Endothelial cell of umbilical vein (primary cell): ENCODE measurements at regions not wholly inside any gene's neighbourhood (a gene's known extent, or its start where the extent isn't known, plus 50 kb on each side); places are given as distances from the start of the nearest gene placed in this dataset.

Experiments used
- BruUV-seq: library from RNA; stranded (reverse); fragments of 400-500 nt; replicated peaks from 2 replicates; lab custom pipeline; 2021; lab: Mats Ljungman, UMichigan
- CTCF ChIA-PET: fragments of 300-600, 350-600 bp; sonication (Branson Sonifier 250); formaldehyde crosslinking; loops from one replicate; lab custom pipeline; 2021; ENCODE audit warnings: antibody characterized with exemption, inconsistent platforms; lab: Charles Lee
- POLR2A ChIA-PET: fragments of 300-600, 350-600 bp; sonication (Branson Sonifier 250); formaldehyde crosslinking; loops from one replicate; lab custom pipeline; 2021; ENCODE audit warnings: antibody characterized with exemption, inconsistent platforms; lab: Charles Lee
- DNase-seq: peaks from one replicate; pipeline ENCODE4 v3.0.0-alpha.2; 2011; ENCODE audit warnings: low read depth, low spot score
- FAIRE-seq: peaks from 2 replicates; lab custom pipeline; 2011; peaks lifted over from hg19 to GRCh38; lab: Jason Lieb, UNC
- H2AFZ ChIP-seq: 2 replicates; pipeline ENCODE4 v1.6.0; 2012; ENCODE audit warnings: low read depth, low read length, control low read depth, inconsistent platforms
- H3K27ac ChIP-seq: 2 replicates; pipeline ENCODE4 v1.5.1; 2011; ENCODE audit warnings: low read depth, mild to moderate bottlenecking, control low read depth, low read length, moderate library complexity; ENCODE audit not compliant: insufficient read depth
- H3K27me3 ChIP-seq, 2 experiments: 2 replicates each; pipeline versions ENCODE4 v1.6.0 to v1.6.1; 2011; ENCODE audit warnings: low read length in 2 of 2, mixed read lengths in 1 of 2; ENCODE audit not compliant: control insufficient read depth in 2 of 2, insufficient read depth in 2 of 2
- H3K36me3 ChIP-seq, 2 experiments: 2 replicates in 1 of 2; 3 replicates in 1 of 2; pipeline ENCODE4 v1.5.1; 2011; ENCODE audit warnings: low read length in 2 of 2, mild to moderate bottlenecking in 1 of 2, moderate library complexity in 1 of 2; ENCODE audit not compliant: control insufficient read depth in 2 of 2, insufficient read depth in 2 of 2; ENCODE audit errors: extremely low read depth in 1 of 2
- H3K4me1 ChIP-seq: 3 replicates; pipeline ENCODE4 v1.5.1; 2011; ENCODE audit warnings: mild to moderate bottlenecking, low read length; ENCODE audit not compliant: control insufficient read depth, insufficient read depth; ENCODE audit errors: extremely low read depth
- H3K4me2 ChIP-seq: 2 replicates; pipeline ENCODE4 v1.6.1; 2011; ENCODE audit warnings: low read length, control low read depth, mixed read lengths; ENCODE audit not compliant: insufficient read depth
- H3K4me3 ChIP-seq, 3 experiments: fragments of 200-600 bp in 1 of 3; sonication (generic), shearing (Covaris generic) in 1 of 3; replicated peaks in 1 of 3; 2 replicates each; pipeline ENCODE4 v1.5.1; 2011 to 2016; ENCODE audit warnings: control low read depth in 3 of 3, low read length in 3 of 3, mild to moderate bottlenecking in 2 of 3, inconsistent platforms in 1 of 3, low read depth in 1 of 3, moderate library complexity in 1 of 3; ENCODE audit not compliant: insufficient read depth in 1 of 3
- H3K79me2 ChIP-seq: 2 replicates; pipeline ENCODE4 v1.6.0; 2012; ENCODE audit warnings: low read length, inconsistent platforms; ENCODE audit not compliant: control insufficient read depth, insufficient read depth
- H3K9ac ChIP-seq: replicated peaks from 2 replicates; pipeline ENCODE3; 2011; ENCODE audit warnings: low read length, control low read depth; ENCODE audit not compliant: insufficient read depth; ENCODE audit errors: extremely low read depth
- H3K9me1 ChIP-seq: replicated peaks from 3 replicates; pipeline ENCODE4 v1.6.0; 2011; ENCODE audit warnings: mild to moderate bottlenecking, low read length; ENCODE audit not compliant: control insufficient read depth, insufficient read depth; ENCODE audit errors: extremely low read depth
- H3K9me3 ChIP-seq: replicated peaks from 2 replicates; pipeline ENCODE4 v1.5.1; 2012; ENCODE audit warnings: low read length, inconsistent platforms; ENCODE audit not compliant: control insufficient read depth, insufficient read depth
- H4K20me1 ChIP-seq: replicated peaks from 2 replicates; pipeline ENCODE3; 2011; ENCODE audit warnings: mild to moderate bottlenecking, low read length; ENCODE audit not compliant: control insufficient read depth, insufficient read depth; ENCODE audit errors: extremely low read depth
- EZH2 ChIP-seq: IDR thresholded peaks from 2 replicates; pipeline ENCODE4 v1.6.1; 2012; ENCODE audit warnings: borderline replicate concordance, low read depth, mild to moderate bottlenecking, moderate library complexity, low read length, inconsistent platforms; ENCODE audit not compliant: severe bottlenecking
- FOS ChIP-seq: IDR thresholded peaks from 2 replicates; pipeline ENCODE4 v1.6.1; 2011; ENCODE audit warnings: mild to moderate bottlenecking, low read length, moderate library complexity, borderline replicate concordance; ENCODE audit not compliant: insufficient read depth
- GATA2 ChIP-seq: IDR thresholded peaks from 2 replicates; pipeline ENCODE4 v1.7.0; 2011; ENCODE audit warnings: low read depth, mild to moderate bottlenecking, moderate library complexity, mixed read lengths, low read length; ENCODE audit not compliant: insufficient read length, insufficient read depth
- JUN ChIP-seq: IDR thresholded peaks from 2 replicates; pipeline ENCODE4 v1.6.1; 2011; ENCODE audit warnings: borderline replicate concordance, low read depth; ENCODE audit not compliant: insufficient read length, insufficient read depth
- MAX ChIP-seq: IDR thresholded peaks from 2 replicates; pipeline ENCODE4 v1.6.1; 2011; ENCODE audit not compliant: insufficient read depth, insufficient read length
- MYC ChIP-seq: IDR thresholded peaks from one replicate; pipeline ENCODE4 v1.6.1; 2011; ENCODE audit warnings: mild to moderate bottlenecking, low read depth, low read length
- POLR2A ChIP-seq: IDR thresholded peaks from 2 replicates; pipeline ENCODE4 v1.6.1; 2012; ENCODE audit warnings: low read depth, mild to moderate bottlenecking, control low read depth, low read length
- POLR2AphosphoS5 ChIP-seq: IDR thresholded peaks from 2 replicates; pipeline ENCODE4 v1.6.1; 2012; ENCODE audit warnings: low read depth, mild to moderate bottlenecking, control low read depth, low read length, moderate library complexity; ENCODE audit not compliant: insufficient read depth
- dilution Hi-C: fragments of 300-500 bp; cut with MboI; formaldehyde crosslinking; loops from one replicate; pipeline ENCODE4 v1.15.0; 2019; ENCODE audit warnings: low sequenced_read_pairs; ENCODE audit not compliant: extremely low pct_ligation_motif_present
- intact Hi-C: fragments of 100-400 bp; cut with micrococcal nuclease; formaldehyde crosslinking; loops from one replicate; pipeline ENCODE4 v1.10.0; 2022
- TF ChIP-seq, protein P1 (sequence below), 2 donors: IDR thresholded peaks; 1 replicate in 1 of 2; 2 replicates in 1 of 2; pipeline ENCODE4 v1.5.1; 2011; ENCODE audit warnings: low read length in 2 of 2, mild to moderate bottlenecking in 2 of 2, moderate library complexity in 2 of 2, control low read depth in 1 of 2, inconsistent platforms in 1 of 2, low read depth in 1 of 2; ENCODE audit not compliant: insufficient read depth in 1 of 2; ENCODE audit errors: extremely low read depth in 1 of 2

GRCh38 chr13:105814219-105814901, 721.1 kb downstream of the EFNB2 start:
- POLR2A ChIA-PET: interaction anchor here (0.7 kb wide), 1 partner anchor 720 kb away, joined by 3 read pairs; no protein-coding TSS in a partner anchor
- Histone ChIP-seq H3K27ac (no peak overlapping the region), H3K27me3 (no peaks in the 10 kb centered on the region), H3K4me2 (no peak overlapping the region), H3K9ac (no peak overlapping the region), H3K4me3 (no peak overlapping the region), H4K20me1 (no peaks in the 10 kb centered on the region), H3K36me3 (no peaks in the 10 kb centered on the region), H2AFZ (no peak overlapping the region), H3K9me3 (no peaks in the 10 kb centered on the region), H3K4me1 (no peaks in the 10 kb centered on the region), H3K9me1 (no peaks in the 10 kb centered on the region), H3K79me2 (no peaks in the 10 kb centered on the region)
- intact Hi-C loops (no loop called here), dilution Hi-C loops (no loop called here)
- FAIRE-seq (no peak), DNase-seq (no peak)
- CTCF ChIA-PET: no interaction called here
- BruUV-seq: no TSS peak
- no peak for TF ChIP-seq POLR2A
- TF ChIP-seq MYC: no peak
- no peak for TF ChIP-seq POLR2AphosphoS5
- TF ChIP-seq EZH2: no peak
- no peak for TF ChIP-seq MAX
- TF ChIP-seq FOS: no peak
- TF ChIP-seq JUN: no peak
- TF ChIP-seq, protein P1, sequence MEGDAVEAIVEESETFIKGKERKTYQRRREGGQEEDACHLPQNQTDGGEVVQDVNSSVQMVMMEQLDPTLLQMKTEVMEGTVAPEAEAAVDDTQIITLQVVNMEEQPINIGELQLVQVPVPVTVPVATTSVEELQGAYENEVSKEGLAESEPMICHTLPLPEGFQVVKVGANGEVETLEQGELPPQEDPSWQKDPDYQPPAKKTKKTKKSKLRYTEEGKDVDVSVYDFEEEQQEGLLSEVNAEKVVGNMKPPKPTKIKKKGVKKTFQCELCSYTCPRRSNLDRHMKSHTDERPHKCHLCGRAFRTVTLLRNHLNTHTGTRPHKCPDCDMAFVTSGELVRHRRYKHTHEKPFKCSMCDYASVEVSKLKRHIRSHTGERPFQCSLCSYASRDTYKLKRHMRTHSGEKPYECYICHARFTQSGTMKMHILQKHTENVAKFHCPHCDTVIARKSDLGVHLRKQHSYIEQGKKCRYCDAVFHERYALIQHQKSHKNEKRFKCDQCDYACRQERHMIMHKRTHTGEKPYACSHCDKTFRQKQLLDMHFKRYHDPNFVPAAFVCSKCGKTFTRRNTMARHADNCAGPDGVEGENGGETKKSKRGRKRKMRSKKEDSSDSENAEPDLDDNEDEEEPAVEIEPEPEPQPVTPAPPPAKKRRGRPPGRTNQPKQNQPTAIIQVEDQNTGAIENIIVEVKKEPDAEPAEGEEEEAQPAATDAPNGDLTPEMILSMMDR (IDR thresholded peaks at IDR 0.05; ENCODE audit: extremely low read depth in 1 of 2, insufficient read depth in 1 of 2, low read depth in 1 of 2, low read length in 2 of 2): no peak
- no peak for TF ChIP-seq GATA2
